ENCODE measurements at regions not wholly inside any gene's neighbourhood (a gene's known extent, or its start where the extent isn't known, plus 50 kb on each side); places are given as distances from the start of the nearest gene placed in this dataset.

- BruUV-seq (replicated peaks) = no TSS peak
- no peak for TF ChIP-seq TCF7L2 (IDR thresholded peaks at IDR 0.05; ENCODE audit: low read depth, low read length)
- TF ChIP-seq, protein P1, sequence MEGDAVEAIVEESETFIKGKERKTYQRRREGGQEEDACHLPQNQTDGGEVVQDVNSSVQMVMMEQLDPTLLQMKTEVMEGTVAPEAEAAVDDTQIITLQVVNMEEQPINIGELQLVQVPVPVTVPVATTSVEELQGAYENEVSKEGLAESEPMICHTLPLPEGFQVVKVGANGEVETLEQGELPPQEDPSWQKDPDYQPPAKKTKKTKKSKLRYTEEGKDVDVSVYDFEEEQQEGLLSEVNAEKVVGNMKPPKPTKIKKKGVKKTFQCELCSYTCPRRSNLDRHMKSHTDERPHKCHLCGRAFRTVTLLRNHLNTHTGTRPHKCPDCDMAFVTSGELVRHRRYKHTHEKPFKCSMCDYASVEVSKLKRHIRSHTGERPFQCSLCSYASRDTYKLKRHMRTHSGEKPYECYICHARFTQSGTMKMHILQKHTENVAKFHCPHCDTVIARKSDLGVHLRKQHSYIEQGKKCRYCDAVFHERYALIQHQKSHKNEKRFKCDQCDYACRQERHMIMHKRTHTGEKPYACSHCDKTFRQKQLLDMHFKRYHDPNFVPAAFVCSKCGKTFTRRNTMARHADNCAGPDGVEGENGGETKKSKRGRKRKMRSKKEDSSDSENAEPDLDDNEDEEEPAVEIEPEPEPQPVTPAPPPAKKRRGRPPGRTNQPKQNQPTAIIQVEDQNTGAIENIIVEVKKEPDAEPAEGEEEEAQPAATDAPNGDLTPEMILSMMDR (IDR thresholded peaks at IDR 0.05) = no peak
- TF ChIP-seq POLR2AphosphoS5 (IDR thresholded peaks at IDR 0.05; ENCODE audit: low read depth, low read length) = no peak
- no peak for TF ChIP-seq SIN3A (IDR thresholded peaks at IDR 0.05; ENCODE audit: borderline replicate concordance, insufficient read depth, low read depth, low read length)
- TF ChIP-seq, protein P2, sequence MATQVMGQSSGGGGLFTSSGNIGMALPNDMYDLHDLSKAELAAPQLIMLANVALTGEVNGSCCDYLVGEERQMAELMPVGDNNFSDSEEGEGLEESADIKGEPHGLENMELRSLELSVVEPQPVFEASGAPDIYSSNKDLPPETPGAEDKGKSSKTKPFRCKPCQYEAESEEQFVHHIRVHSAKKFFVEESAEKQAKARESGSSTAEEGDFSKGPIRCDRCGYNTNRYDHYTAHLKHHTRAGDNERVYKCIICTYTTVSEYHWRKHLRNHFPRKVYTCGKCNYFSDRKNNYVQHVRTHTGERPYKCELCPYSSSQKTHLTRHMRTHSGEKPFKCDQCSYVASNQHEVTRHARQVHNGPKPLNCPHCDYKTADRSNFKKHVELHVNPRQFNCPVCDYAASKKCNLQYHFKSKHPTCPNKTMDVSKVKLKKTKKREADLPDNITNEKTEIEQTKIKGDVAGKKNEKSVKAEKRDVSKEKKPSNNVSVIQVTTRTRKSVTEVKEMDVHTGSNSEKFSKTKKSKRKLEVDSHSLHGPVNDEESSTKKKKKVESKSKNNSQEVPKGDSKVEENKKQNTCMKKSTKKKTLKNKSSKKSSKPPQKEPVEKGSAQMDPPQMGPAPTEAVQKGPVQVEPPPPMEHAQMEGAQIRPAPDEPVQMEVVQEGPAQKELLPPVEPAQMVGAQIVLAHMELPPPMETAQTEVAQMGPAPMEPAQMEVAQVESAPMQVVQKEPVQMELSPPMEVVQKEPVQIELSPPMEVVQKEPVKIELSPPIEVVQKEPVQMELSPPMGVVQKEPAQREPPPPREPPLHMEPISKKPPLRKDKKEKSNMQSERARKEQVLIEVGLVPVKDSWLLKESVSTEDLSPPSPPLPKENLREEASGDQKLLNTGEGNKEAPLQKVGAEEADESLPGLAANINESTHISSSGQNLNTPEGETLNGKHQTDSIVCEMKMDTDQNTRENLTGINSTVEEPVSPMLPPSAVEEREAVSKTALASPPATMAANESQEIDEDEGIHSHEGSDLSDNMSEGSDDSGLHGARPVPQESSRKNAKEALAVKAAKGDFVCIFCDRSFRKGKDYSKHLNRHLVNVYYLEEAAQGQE (IDR thresholded peaks at IDR 0.05; ENCODE audit: insufficient read depth in 1 of 2, low read depth in 2 of 2, low read length in 1 of 2) = no peak
- CTCF ChIA-PET = no interaction called here
- no peak overlapping the region for H3K4me3 ChIP-seq (ENCODE audit: low read depth in 2 of 2, low read length in 2 of 2)
- H3K27ac ChIP-seq (ENCODE audit: low read length) = no peak overlapping the region
- in situ Hi-C loops (cut with HindIII; ENCODE audit: low pct_unique_long_range_greater_than_20kb, low sequenced_read_pairs) (no loop called here), intact Hi-C loops (cut with micrococcal nuclease; ENCODE audit: unreplicated experiment) (no loop called here)
- ATAC-seq (no peak), DNase-seq (ENCODE audit: low read depth, low spot score) (no peak)
- H3K36me3 ChIP-seq (ENCODE audit: control insufficient read depth, insufficient read depth, low read length) = no peaks in the 10 kb centered on the region
- H3K4me1 ChIP-seq (ENCODE audit: control insufficient read depth, insufficient read depth, low read length) = no peaks in the 10 kb centered on the region
- POLR2A ChIA-PET = no interaction called here
- H3K27me3 ChIP-seq (ENCODE audit: control insufficient read depth, insufficient read depth, low read length) = no peaks in the 10 kb centered on the region
- H3K9me3 ChIP-seq (ENCODE audit: control insufficient read depth, insufficient read depth, low read depth, low read length) = no peaks in the 10 kb centered on the region
Observed at GRCh38 chr11:38272376-38272775, 1674.3 kb upstream of the RAG2 start.

- TF ChIP-seq, protein P2 (IDR thresholded peaks at IDR 0.05; ENCODE audit: insufficient read depth in 1 of 2, low read depth in 2 of 2, low read length in 1 of 2) = no peak
- TF ChIP-seq TCF7L2 (IDR thresholded peaks at IDR 0.05; ENCODE audit: low read depth, low read length) (no peak), POLR2AphosphoS5 (IDR thresholded peaks at IDR 0.05; ENCODE audit: low read depth, low read length) (no peak), SIN3A (IDR thresholded peaks at IDR 0.05; ENCODE audit: borderline replicate concordance, insufficient read depth, low read depth, low read length) (no peak)
- TF ChIP-seq, protein P1 (IDR thresholded peaks at IDR 0.05) = no peak
- in situ Hi-C loops (cut with HindIII; ENCODE audit: low pct_unique_long_range_greater_than_20kb, low sequenced_read_pairs) = no loop called here
- Histone ChIP-seq H3K4me1 (ENCODE audit: control insufficient read depth, insufficient read depth, low read length) (no peaks in the 10 kb centered on the region), H3K27ac (ENCODE audit: low read length) (no peak overlapping the region), H3K4me3 (ENCODE audit: low read depth in 2 of 2, low read length in 2 of 2) (no peak overlapping the region), H3K27me3 (ENCODE audit: control insufficient read depth, insufficient read depth, low read length) (no peaks in the 10 kb centered on the region), H3K9me3 (ENCODE audit: control insufficient read depth, insufficient read depth, low read depth, low read length) (no peaks in the 10 kb centered on the region), H3K36me3 (ENCODE audit: control insufficient read depth, insufficient read depth, low read length) (no peaks in the 10 kb centered on the region)
- no TSS peak for BruUV-seq (replicated peaks)
- ChIA-PET POLR2A (no interaction called here), CTCF (no interaction called here)
- intact Hi-C loops (cut with micrococcal nuclease; ENCODE audit: unreplicated experiment) = no loop called here
- DNase-seq (ENCODE audit: low read depth, low spot score) = no peak
- ATAC-seq = no peak
Observed at GRCh38 chr11:38266691-38267090, 1668.7 kb upstream of the RAG2 start.

Data from Panc1 (cell line).